ENCODE measurements at regions not wholly inside any gene's neighbourhood (a gene's known extent, or its start where the extent isn't known, plus 50 kb on each side); places are given as distances from the start of the nearest gene placed in this dataset.

DNA sequence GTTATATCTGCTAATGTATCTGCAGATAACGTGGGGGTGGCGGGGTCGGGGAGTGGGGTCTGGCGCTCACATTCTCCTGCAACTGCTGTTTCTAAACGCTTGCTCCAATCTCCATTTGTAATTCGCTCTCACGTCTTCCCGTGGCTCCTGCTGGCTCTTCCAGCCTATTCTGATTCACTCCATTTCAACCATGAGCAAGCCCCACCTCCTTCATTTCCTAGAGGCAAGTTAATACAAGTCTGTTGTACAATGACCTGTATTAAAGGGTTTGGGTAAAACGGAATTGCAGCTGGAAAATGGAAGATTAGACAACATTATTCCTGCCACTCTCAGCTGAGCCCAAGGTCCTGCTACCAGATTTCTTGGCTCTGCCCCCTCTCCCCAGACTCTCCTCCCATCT is 132.3 kb downstream of the CSNK2A3 start:
- Mint-ChIP-seq H3K27ac (no peak overlapping the region), H3K9me3 (no peaks in the 10 kb centered on the region), H3K27me3 (peaks cover 10% of the 10 kb centered on the region), H3K4me1 (no peaks in the 10 kb centered on the region), H3K4me3 (no peak overlapping the region), H3K36me3 (no peaks in the 10 kb centered on the region)
- CTCF ChIA-PET, result no interaction called here
- no peak for DNase-seq

DNA sequence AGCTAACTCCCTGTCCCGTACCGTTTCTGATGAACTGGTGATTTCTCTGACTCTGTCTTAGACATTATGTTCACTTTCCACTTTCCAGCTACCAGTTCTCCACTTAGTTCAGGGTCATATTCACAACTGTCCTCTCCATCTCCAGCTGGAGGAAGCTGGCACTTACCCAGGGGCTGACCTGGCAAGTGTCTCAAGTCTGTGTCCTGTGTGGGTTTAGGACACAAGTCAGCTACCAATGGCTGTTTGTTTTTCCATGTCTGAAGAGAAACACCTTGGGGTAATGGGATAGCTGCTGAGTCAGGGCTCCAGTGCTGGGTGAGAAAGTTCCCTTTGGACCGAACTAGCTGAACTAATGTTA is 134.4 kb downstream of the CSNK2A3 start:
- Mint-ChIP-seq H3K27ac (no peak overlapping the region), H3K9me3 (no peaks in the 10 kb centered on the region), H3K36me3 (no peaks in the 10 kb centered on the region), H3K4me1 (no peaks in the 10 kb centered on the region), H3K4me3 (no peak overlapping the region), H3K27me3 (peaks cover 11% of the 10 kb centered on the region)
- CTCF ChIA-PET, result interaction anchor here (0.8 kb wide), 1 partner anchor 190 kb away, joined by 3 read pairs; no protein-coding TSS in a partner anchor
- DNase-seq, result no peak

DNA sequence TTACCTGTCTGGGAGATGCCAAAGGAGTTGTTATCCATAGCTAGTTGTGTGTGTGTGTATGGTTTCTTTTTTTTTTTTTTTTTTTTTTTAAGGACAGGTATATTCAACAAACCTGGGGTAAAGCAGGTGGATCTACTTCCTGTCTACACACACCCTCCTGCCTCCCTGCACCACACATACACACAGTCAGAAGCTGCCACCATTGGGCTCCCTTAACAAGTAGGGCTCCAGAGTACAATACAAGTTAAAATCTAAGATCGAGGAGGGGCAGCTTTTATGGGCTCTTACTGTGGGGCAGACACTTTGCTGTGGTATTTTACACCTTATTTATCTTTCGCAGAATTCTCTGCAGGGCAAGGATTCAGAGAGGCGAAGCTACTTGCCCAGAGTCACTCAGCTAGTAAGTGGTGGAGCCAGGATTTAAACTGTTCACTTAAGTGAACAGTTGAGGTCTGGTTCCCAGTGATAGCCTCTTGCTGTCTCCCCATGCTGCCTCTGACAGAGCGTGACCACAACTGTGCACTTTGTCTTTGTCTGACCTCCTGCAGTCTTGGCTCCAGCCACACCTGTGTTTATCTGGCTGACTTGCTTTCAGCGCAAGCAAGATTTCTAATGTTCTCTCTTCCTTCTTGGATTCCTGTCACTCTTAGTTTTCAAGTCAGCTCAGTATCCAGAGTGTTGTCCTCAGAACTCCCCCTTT is 135.0 kb downstream of the CSNK2A3 start:
- H3K27ac Mint-ChIP-seq, result no peak overlapping the region
- H3K4me1 Mint-ChIP-seq, result no peaks in the 10 kb centered on the region
- no peaks in the 10 kb centered on the region for H3K36me3 Mint-ChIP-seq
- peaks cover 14% of the 10 kb centered on the region for H3K27me3 Mint-ChIP-seq
- no peak overlapping the region for H3K4me3 Mint-ChIP-seq
- CTCF ChIA-PET, result interaction anchor here (0.8 kb wide), 1 partner anchor 189 kb away, joined by 3 read pairs; no protein-coding TSS in a partner anchor
- H3K9me3 Mint-ChIP-seq, result no peaks in the 10 kb centered on the region
- no peak for DNase-seq

DNA sequence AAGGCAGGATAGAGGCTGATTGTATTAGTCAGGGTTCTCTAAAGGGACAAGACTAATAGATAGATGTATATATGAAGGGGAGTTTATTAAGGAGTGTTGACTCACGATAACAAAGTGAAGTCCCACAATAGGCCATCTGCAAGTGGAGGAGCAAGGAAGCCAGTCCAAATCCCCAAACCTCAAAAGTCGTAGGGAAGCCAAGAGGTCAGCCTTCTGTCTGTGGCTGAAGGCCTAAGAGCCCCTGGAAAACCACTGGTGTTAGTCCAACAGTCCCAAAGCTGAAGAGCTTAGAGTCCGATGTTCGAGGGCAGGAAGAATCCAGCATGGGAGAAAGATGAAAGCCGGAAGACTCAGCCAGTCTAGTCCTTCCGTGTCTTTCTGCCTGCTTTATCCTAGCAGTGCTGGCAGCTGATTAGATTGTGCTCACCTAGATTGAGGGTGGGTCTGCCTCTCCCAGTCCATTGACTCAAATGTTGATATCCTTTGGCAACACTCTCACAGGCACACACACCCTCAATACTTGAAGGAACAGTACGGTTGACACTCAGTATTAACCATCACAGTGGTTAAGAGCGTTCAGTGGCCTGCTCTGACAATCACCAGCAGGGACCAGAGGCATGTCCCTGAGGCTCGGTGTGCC is 135.6 kb downstream of the CSNK2A3 start:
- no peak overlapping the region for H3K4me3 Mint-ChIP-seq
- CTCF ChIA-PET, result interaction anchor here (0.8 kb wide), 1 partner anchor 189 kb away, joined by 3 read pairs; no protein-coding TSS in a partner anchor
- H3K9me3 Mint-ChIP-seq, result no peaks in the 10 kb centered on the region
- H3K27ac Mint-ChIP-seq, result no peak overlapping the region
- no peaks in the 10 kb centered on the region for H3K36me3 Mint-ChIP-seq
- DNase-seq, result no peak
- H3K4me1 Mint-ChIP-seq, result no peaks in the 10 kb centered on the region
- peaks cover 14% of the 10 kb centered on the region for H3K27me3 Mint-ChIP-seq

DNA sequence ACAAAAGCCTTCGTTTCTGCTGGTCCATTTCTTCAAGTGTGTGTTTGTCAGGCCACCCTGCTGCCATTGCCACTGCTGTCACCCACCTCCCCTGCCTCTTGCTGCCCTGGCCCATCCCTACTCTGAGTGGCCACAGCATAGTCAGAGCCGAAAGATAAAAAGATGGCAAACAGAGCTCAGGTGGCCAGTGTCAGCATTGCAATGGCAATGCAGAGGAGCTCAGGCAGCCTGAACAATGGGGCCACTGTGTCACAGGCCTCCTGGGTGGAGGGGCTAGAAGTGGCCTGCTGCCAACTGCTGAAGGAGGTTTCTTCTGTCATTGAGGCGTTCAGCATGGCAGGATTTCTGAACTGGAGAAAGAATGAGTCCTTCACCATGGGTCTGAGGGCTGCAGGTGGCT is 137.1 kb downstream of the CSNK2A3 start:
- H3K27ac Mint-ChIP-seq, result no peak overlapping the region
- no peaks in the 10 kb centered on the region for H3K36me3 Mint-ChIP-seq
- no peak for DNase-seq
- no peak overlapping the region for H3K4me3 Mint-ChIP-seq
- no peaks in the 10 kb centered on the region for H3K9me3 Mint-ChIP-seq
- no peaks in the 10 kb centered on the region for H3K4me1 Mint-ChIP-seq
- CTCF ChIA-PET, result no interaction called here
- H3K27me3 Mint-ChIP-seq, result peaks cover 15% of the 10 kb centered on the region

DNA sequence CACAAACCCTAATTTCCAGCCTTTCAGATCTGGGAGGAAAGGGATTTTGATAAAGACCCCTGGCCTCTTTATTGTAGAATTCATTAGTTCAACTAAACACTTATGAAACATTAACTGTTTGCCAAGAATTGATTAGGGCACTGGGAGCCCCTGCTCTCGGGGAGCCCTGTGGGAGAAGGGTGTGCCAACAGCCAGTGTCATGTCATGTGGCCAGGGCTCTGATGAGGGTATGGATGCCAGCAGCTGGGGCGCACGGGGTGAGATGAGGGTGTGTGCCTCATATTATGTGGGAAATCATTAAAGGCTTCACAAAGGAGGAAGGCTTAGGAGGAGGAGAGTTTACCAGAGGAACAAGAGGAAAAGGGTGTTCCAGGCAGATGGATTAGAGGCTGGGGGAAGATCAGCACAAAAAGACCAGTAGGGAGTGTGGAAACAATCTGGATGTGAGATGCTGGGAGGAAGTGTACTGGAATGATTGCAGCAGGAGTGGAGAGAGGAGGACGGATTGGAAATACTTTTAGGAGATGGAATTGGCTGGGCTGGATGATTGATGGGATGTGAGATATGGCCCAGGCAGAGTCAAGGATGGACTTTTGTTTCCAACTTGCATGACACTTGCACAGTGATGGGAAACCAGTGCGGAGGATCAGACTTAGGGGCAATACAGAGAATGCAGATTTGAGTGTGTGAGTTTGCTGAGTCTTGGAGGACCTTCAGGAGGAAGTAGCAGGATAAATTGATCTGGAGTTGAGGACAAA is 137.8 kb downstream of the CSNK2A3 start:
- H3K9me3 Mint-ChIP-seq, result no peaks in the 10 kb centered on the region
- DNase-seq, result no peak
- peaks cover 14% of the 10 kb centered on the region for H3K27me3 Mint-ChIP-seq
- H3K36me3 Mint-ChIP-seq, result no peaks in the 10 kb centered on the region
- H3K4me1 Mint-ChIP-seq, result no peaks in the 10 kb centered on the region
- H3K4me3 Mint-ChIP-seq, result no peak overlapping the region
- H3K27ac Mint-ChIP-seq, result no peak overlapping the region
- CTCF ChIA-PET, result no interaction called here

DNA sequence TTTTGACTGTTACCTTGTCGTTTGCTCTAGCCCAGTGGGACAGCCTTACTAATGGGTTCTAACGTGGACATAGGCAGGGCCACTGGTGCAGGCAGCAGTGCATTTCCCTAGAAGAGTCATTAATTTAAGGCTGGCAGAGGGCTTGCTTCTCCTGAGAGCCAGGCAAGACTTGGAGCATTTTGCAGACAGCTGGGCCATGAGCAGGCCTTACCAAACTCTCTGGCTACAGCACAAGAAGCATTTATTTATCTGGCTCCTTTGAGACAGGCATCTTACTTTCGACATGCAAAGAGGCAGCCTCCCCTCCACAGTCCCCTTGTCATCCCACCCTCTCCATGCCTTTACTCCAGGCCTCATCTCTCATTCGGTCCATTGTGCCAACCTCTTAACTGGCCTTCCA is 139.9 kb downstream of the CSNK2A3 start:
- H3K27ac Mint-ChIP-seq, result no peak overlapping the region
- H3K27me3 Mint-ChIP-seq, result peaks cover 11% of the 10 kb centered on the region
- no peaks in the 10 kb centered on the region for H3K36me3 Mint-ChIP-seq
- CTCF ChIA-PET, result no interaction called here
- H3K4me1 Mint-ChIP-seq, result no peaks in the 10 kb centered on the region
- no peak overlapping the region for H3K4me3 Mint-ChIP-seq
- DNase-seq, result no peak
- no peaks in the 10 kb centered on the region for H3K9me3 Mint-ChIP-seq

DNA sequence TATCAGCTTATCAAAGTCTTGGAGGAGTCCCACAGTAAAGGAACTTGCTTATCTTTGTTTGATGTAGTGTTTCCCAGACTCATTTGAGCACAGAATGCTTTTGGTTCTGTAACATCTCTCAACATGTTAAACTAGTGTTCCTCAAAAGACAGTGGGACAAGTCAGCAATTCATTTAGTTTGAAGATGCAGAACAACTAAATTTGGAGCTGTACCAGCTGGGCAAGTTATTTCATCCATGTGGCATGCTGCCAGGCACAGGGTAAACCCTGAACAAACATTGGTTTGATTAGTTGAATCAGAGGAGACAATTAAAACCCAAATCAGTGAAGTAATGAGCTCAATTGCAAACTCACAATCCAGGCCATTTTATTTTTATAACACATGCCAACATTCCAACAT is 141.2 kb downstream of the CSNK2A3 start:
- Mint-ChIP-seq H3K27ac (no peak overlapping the region), H3K4me3 (no peak overlapping the region), H3K9me3 (no peaks in the 10 kb centered on the region), H3K36me3 (no peaks in the 10 kb centered on the region), H3K4me1 (no peaks in the 10 kb centered on the region), H3K27me3 (peaks cover 11% of the 10 kb centered on the region)
- CTCF ChIA-PET, result no interaction called here
- DNase-seq, result no peak

DNA sequence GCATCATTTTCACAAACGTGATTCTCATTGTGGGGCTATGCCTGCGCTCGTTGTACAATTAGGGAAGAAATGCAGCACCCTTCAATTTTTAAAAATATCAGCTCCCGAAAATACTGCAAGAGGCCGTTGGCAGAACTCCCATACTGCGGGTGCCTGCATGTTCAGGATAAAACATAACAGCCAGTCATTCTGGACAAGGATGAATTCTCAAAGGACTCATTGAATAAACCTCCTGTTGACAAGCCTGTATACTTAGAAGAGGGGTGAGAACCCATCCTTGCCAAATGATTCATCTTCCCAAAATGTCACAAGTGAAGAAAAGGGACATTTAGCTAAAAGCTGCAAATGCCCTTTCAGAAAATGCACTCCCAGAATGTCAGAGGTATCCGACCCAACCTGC is 141.9 kb downstream of the CSNK2A3 start:
- CTCF ChIA-PET, result no interaction called here
- H3K27ac Mint-ChIP-seq, result no peak overlapping the region
- DNase-seq, result no peak
- H3K4me1 Mint-ChIP-seq, result no peaks in the 10 kb centered on the region
- H3K9me3 Mint-ChIP-seq, result no peaks in the 10 kb centered on the region
- H3K36me3 Mint-ChIP-seq, result no peaks in the 10 kb centered on the region
- H3K4me3 Mint-ChIP-seq, result no peak overlapping the region
- H3K27me3 Mint-ChIP-seq, result peaks cover 17% of the 10 kb centered on the region

DNA sequence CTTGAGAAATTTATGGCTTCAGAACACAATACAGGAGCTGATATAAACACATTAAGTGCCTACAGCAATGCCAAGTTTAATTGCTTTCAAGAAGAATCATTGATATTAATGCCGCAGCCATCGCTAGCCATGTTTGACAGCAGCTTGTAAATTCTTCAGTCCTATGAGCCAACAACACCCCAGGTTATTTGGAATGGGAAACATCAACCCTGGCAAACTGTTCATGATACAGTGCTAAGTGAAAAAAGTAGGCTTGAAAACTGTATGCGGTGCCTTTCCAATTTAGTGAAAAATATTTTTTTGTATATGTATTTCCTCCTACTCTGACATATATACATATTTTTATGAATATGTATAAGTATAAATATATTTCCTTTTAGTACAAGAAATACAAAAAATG is 142.6 kb downstream of the CSNK2A3 start:
- no peaks in the 10 kb centered on the region for H3K4me1 Mint-ChIP-seq
- H3K27me3 Mint-ChIP-seq, result peaks cover 17% of the 10 kb centered on the region
- DNase-seq, result no peak
- CTCF ChIA-PET, result no interaction called here
- no peaks in the 10 kb centered on the region for H3K36me3 Mint-ChIP-seq
- H3K4me3 Mint-ChIP-seq, result no peak overlapping the region
- no peak overlapping the region for H3K27ac Mint-ChIP-seq
- no peaks in the 10 kb centered on the region for H3K9me3 Mint-ChIP-seq

DNA sequence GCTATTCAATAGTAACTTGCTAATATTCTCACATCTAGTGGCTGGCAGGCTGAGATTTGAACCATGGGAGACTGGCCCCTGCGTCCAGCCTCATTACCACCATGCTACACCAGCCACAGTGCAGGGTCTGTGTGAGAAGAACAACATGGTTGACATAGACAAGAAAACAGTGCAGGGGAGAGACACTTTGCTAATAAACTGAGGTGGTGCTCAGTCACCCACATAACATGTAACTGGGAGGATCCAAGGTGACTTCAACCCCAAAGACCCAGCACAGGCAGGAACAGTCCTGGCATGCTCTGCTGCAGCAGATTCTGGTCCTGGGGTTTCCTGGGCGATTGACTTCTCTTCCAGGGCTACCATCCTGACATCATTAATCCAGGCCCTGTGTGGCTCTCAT is 143.1 kb downstream of the CSNK2A3 start:
- no peak for DNase-seq
- CTCF ChIA-PET, result no interaction called here
- no peak overlapping the region for H3K27ac Mint-ChIP-seq

DNA sequence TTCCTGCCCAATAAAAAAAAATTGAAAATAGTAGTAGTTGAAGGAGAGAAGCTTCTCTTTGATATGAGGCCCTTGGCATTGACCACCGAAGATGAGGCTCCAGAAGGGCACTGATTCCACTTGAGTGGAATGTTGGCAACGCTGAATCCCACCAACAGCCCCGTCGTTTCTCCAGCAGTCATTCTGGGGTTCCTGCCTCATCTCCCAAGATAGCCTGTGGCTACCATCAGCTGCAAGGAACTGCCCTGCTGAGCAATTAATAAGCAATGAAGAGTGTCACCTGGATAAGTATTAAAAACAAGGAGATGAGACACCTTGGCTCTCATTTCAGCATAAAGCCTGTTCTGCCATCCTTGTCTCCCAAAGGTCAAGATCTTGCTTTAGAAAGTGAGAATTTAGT is 144.1 kb downstream of the CSNK2A3 start:
- CTCF ChIA-PET, result no interaction called here
- no peaks in the 10 kb centered on the region for H3K9me3 Mint-ChIP-seq
- DNase-seq, result no peak

More for the DNA sequence above, 143.1 kb downstream of the CSNK2A3 start:
- H3K4me1 Mint-ChIP-seq, result no peaks in the 10 kb centered on the region
- H3K9me3 Mint-ChIP-seq, result no peaks in the 10 kb centered on the region
- H3K27me3 Mint-ChIP-seq, result peaks cover 12% of the 10 kb centered on the region
- no peak overlapping the region for H3K4me3 Mint-ChIP-seq
- no peaks in the 10 kb centered on the region for H3K36me3 Mint-ChIP-seq

DNA sequence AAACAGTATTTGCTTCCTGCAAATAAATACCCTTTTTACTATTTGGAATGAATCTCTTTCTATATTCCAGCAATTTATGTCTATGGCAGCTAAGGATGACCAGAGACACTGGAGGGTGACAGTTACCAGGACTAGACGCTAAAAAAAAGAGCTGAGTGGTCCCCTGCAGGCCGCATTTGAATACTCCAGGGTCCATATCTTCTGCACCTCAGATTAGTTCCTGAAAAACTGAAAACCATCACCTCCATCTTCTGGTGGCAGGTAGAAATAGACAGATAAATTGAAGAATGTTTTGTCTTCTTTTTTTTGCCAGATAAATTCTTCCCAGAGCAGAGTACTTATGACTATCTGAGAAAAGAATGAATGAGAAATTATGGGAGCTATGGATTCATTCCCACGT is 145.6 kb downstream of the CSNK2A3 start:
- Mint-ChIP-seq H3K27ac (no peak overlapping the region), H3K9me3 (peaks cover 4% of the 10 kb centered on the region), H3K27me3 (peaks cover 9% of the 10 kb centered on the region), H3K4me3 (no peak overlapping the region), H3K36me3 (no peaks in the 10 kb centered on the region), H3K4me1 (no peaks in the 10 kb centered on the region)
- DNase-seq, result no peak
- CTCF ChIA-PET, result interaction anchor here (0.7 kb wide), 2 partner anchors 107 to 330 kb away, joined by 3 to 6 read pairs; no protein-coding TSS in a partner anchor

More for the DNA sequence above, 144.1 kb downstream of the CSNK2A3 start:
- Mint-ChIP-seq H3K4me1 (no peaks in the 10 kb centered on the region), H3K4me3 (no peak overlapping the region), H3K36me3 (no peaks in the 10 kb centered on the region), H3K27ac (no peak overlapping the region), H3K27me3 (peaks cover 12% of the 10 kb centered on the region)

DNA sequence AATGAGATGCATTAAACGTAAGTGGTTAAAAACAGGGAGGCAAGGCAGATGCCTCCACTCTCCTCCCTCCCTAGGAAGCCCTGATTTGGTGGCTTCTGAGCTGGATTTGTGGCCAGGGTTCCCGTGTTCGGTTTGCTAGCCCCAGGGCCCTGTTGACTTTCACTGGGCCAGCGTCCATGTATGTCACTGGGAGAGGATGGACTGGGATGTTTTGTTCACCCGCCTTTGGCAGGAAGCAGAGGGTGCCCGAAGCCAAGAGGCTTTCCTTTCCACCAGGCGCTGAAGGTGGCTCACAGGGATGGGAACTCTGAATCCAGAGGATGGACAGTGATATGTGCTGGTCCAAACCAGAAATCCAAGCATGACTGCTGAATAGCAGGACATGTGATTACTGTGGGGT is 146.6 kb downstream of the CSNK2A3 start:
- Mint-ChIP-seq H3K4me3 (no peak overlapping the region), H3K27ac (no peak overlapping the region), H3K9me3 (peaks cover 4% of the 10 kb centered on the region), H3K27me3 (peaks cover 8% of the 10 kb centered on the region), H3K4me1 (no peaks in the 10 kb centered on the region), H3K36me3 (no peaks in the 10 kb centered on the region)
- CTCF ChIA-PET, result no interaction called here
- no peak for DNase-seq

DNA sequence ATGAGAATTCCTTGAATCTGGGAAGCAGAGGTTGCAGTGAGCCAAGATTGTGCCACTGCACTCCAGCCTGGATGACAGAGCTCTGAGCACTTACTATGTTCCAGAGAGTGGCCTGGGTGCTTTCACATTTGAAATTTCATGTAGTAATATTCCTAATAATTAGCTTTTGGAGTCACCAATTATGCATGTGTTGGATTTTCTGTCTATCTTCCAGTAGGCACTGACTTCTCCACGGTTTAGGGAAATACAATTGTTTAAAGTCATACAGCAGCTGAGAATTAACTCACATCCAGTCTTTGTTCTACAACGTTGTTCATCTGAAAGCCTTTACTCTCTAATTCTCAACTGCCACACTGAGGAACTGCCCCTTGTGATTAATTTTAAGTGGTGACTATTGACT is 150.2 kb downstream of the CSNK2A3 start:
- H3K27ac Mint-ChIP-seq, result no peak overlapping the region
- H3K27me3 Mint-ChIP-seq, result peaks cover 16% of the 10 kb centered on the region
- CTCF ChIA-PET, result no interaction called here

More for the DNA sequence above, 150.2 kb downstream of the CSNK2A3 start:
- Mint-ChIP-seq H3K4me1 (no peaks in the 10 kb centered on the region), H3K9me3 (peaks cover 4% of the 10 kb centered on the region), H3K4me3 (no peak overlapping the region), H3K36me3 (no peaks in the 10 kb centered on the region)
- DNase-seq, result no peak

All from activated naive CD4-positive, alpha-beta T cell treated with anti-CD3 and anti-CD28 coated beads, Interleukin-2, amount 10 ng/mL, durations not matched to agents 7 days and 5 days (primary cell).